A673 (cell line): ENCODE measurements at regions not wholly inside any gene's neighbourhood (a gene's known extent, or its start where the extent isn't known, plus 50 kb on each side); places are given as distances from the start of the nearest gene placed in this dataset.

Experiments used
- BruUV-seq: library from RNA; stranded (reverse); fragments of 400-500 nt; replicated peaks from 2 replicates; lab custom pipeline; 2021; lab: Mats Ljungman, UMichigan
- CTCF ChIA-PET: fragments of 300-600 bp; sonication (Branson Sonifier 250); formaldehyde crosslinking; loops from one replicate; lab custom pipeline; 2022; ENCODE audit warnings: antibody characterized with exemption; lab: Charles Lee
- POLR2A ChIA-PET: fragments of 300-600 bp; sonication (Branson Sonifier 250); formaldehyde crosslinking; loops from one replicate; lab custom pipeline; 2022; ENCODE audit warnings: antibody characterized with exemption; ENCODE audit not compliant: low non-redundant PET; lab: Charles Lee
- DNase-seq: peaks from one replicate; pipeline ENCODE4 v3.0.0-alpha.2; 2015; ENCODE audit warnings: low spot score
- H3K27ac ChIP-seq: fragments of 200-600 bp; sonication (generic); 2 replicates; pipeline ENCODE4 v1.5.1; 2016; ENCODE audit warnings: mixed run types, low read depth, mild to moderate bottlenecking, mixed read lengths, antibody characterized with exemption, low read length; ENCODE audit not compliant: poor library complexity, severe bottlenecking
- H3K27me3 ChIP-seq: fragments of 200-600 bp; sonication (generic); replicated peaks from 2 replicates; pipeline ENCODE4 v1.6.1; 2017; ENCODE audit warnings: mixed run types, low read depth, mild to moderate bottlenecking, mixed read lengths, antibody characterized with exemption, low read length; ENCODE audit not compliant: insufficient read depth, poor library complexity
- H3K36me3 ChIP-seq: fragments of 200-600 bp; sonication (generic); 2 replicates; pipeline ENCODE4 v1.6.1; 2016; ENCODE audit warnings: mixed run types, mild to moderate bottlenecking, mixed read lengths, antibody characterized with exemption, low read length; ENCODE audit not compliant: insufficient read depth, poor library complexity, severe bottlenecking
- H3K4me1 ChIP-seq: fragments of 200-600 bp; sonication (generic); 2 replicates; pipeline ENCODE4 v1.6.1; 2017; ENCODE audit warnings: mixed run types, mild to moderate bottlenecking, mixed read lengths, antibody characterized with exemption, low read length; ENCODE audit not compliant: insufficient read depth, poor library complexity, severe bottlenecking
- H3K4me3 ChIP-seq: fragments of 200-600 bp; sonication (generic); 2 replicates; pipeline ENCODE4 v1.5.1; 2016; ENCODE audit warnings: low read depth, mixed run types, mild to moderate bottlenecking, mixed read lengths, low read length; ENCODE audit not compliant: poor library complexity, severe bottlenecking
- H3K9me3 ChIP-seq: fragments of 200-600 bp; sonication (generic); 2 replicates; pipeline ENCODE4 v1.6.1; 2016; ENCODE audit warnings: mixed run types, low read depth, mild to moderate bottlenecking, mixed read lengths, antibody characterized with exemption, low read length; ENCODE audit not compliant: poor library complexity, severe bottlenecking
- EZH2 ChIP-seq: fragments of 200-600 bp; sonication (generic); IDR thresholded peaks from 2 replicates; pipeline ENCODE4 v1.6.1; 2017; ENCODE audit warnings: borderline replicate concordance, low read depth, mild to moderate bottlenecking, mixed read lengths, antibody characterized with exemption, low read length; ENCODE audit not compliant: poor library complexity, severe bottlenecking
- intact Hi-C: fragments of 100-400 bp; cut with micrococcal nuclease; formaldehyde crosslinking; loops from one replicate; pipeline ENCODE4 v1.10.0; 2022; ENCODE audit not compliant: unreplicated experiment
- TF ChIP-seq, protein P1 (sequence below): fragments of 300-800, 200-600 bp; sonication (generic); conservative IDR thresholded peaks from 2 replicates; pipeline ENCODE4 v1.5.1; 2017; ENCODE audit warnings: low read depth, mild to moderate bottlenecking, antibody characterized with exemption, low read length, moderate library complexity, mixed read lengths

DNA sequence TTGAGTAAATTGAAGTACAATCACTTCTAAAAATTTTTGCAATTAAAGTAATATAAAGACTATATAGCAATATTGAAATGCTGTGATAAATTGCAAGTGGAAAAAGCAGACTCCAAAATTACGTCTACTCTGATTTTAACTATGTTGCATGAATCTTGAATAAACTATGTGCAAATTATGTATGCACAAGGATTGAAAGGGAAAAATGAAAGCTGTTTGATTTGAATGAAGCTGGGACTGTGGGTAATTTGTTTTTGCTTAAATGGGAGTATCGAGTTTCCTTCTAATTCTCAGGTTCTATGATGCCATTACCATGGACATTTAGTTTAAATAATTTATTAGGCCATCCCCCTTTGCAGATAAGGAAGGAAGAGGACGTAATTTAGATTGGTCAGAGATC is 198.7 kb upstream of the MYLIP start:
- ChIA-PET POLR2A (no interaction called here), CTCF (no interaction called here)
- intact Hi-C loops: no loop called here
- no peak for DNase-seq
- TF ChIP-seq, protein P1, sequence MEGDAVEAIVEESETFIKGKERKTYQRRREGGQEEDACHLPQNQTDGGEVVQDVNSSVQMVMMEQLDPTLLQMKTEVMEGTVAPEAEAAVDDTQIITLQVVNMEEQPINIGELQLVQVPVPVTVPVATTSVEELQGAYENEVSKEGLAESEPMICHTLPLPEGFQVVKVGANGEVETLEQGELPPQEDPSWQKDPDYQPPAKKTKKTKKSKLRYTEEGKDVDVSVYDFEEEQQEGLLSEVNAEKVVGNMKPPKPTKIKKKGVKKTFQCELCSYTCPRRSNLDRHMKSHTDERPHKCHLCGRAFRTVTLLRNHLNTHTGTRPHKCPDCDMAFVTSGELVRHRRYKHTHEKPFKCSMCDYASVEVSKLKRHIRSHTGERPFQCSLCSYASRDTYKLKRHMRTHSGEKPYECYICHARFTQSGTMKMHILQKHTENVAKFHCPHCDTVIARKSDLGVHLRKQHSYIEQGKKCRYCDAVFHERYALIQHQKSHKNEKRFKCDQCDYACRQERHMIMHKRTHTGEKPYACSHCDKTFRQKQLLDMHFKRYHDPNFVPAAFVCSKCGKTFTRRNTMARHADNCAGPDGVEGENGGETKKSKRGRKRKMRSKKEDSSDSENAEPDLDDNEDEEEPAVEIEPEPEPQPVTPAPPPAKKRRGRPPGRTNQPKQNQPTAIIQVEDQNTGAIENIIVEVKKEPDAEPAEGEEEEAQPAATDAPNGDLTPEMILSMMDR: no peak
- TF ChIP-seq EZH2: no peak
- H3K4me3 ChIP-seq: no peak overlapping the region
- no peaks in the 10 kb centered on the region for H3K36me3 ChIP-seq
- H3K27me3 ChIP-seq: no peaks in the 10 kb centered on the region
- H3K9me3 ChIP-seq: no peaks in the 10 kb centered on the region
- no peak overlapping the region for H3K27ac ChIP-seq
- H3K4me1 ChIP-seq: no peaks in the 10 kb centered on the region
- no TSS peak for BruUV-seq

DNA sequence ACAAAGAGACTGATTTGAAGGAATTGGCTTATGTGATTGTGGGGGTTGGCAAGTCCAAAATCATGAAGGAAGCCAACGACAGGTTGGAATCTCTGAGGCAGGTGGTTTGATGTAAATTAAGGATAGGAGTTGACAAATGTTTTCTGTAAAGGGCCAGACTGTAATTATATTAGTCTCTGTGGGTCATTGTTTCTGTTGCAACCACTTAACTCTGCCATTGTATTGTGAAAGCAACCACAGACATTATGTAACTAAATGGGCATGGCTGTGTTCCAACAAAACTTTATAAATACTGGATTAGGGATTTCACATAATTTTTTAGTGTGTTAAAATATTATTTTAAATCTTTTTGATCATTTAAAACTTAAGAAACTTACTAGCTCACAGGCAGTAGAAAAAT is 199.2 kb upstream of the MYLIP start:
- intact Hi-C loops: no loop called here
- H3K36me3 ChIP-seq: no peaks in the 10 kb centered on the region
- no peak for TF ChIP-seq EZH2
- TF ChIP-seq, protein P1: no peak
- H3K9me3 ChIP-seq: no peaks in the 10 kb centered on the region
- no TSS peak for BruUV-seq
- H3K27ac ChIP-seq: no peak overlapping the region
- no peak overlapping the region for H3K4me3 ChIP-seq
- H3K27me3 ChIP-seq: no peaks in the 10 kb centered on the region
- H3K4me1 ChIP-seq: no peaks in the 10 kb centered on the region
- no peak for DNase-seq
- ChIA-PET CTCF (no interaction called here), POLR2A (no interaction called here)

DNA sequence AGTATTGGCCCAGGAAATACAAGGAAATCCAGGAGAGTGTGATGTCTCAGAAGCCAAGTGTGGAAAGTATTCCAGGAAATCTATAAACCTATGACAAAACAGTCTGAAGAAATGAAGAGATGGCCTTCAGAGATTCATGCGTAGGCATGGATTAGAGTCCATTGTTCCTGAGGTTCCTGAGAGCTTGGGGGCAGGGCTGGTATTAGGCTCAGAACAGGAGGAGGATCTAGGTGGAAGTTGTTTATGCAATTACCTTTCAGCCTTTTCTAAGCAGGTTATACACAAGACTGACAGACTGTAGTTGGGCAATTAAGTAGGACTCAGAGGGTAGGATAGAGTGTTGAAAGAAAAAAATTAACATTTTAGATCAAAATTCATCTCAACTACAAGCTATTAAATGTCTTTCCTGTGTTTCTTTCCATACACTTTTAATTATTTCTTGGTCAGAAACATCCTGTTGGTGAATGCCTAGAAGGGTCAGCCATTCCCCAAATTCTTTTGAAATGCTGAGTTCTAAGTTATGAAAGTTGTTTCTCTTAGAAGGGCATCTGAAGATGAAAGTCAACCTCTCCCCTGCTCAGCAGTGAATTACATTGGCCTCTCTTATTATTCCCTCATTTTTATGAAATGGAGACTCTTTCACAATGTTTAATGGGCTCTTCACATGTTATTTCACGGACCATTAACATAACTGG is 201.2 kb upstream of the MYLIP start:
- Histone ChIP-seq H3K27ac (no peak overlapping the region), H3K36me3 (no peaks in the 10 kb centered on the region), H3K4me1 (no peaks in the 10 kb centered on the region), H3K4me3 (no peak overlapping the region), H3K27me3 (no peaks in the 10 kb centered on the region), H3K9me3 (no peaks in the 10 kb centered on the region)
- intact Hi-C loops: no loop called here
- BruUV-seq: no TSS peak
- TF ChIP-seq, protein P1: no peak
- no peak for TF ChIP-seq EZH2
- POLR2A ChIA-PET: no interaction called here
- no peak for DNase-seq
- CTCF ChIA-PET: no interaction called here
